OCI-LY7 (cell line): ENCODE measurements at regions not wholly inside any gene's neighbourhood (a gene's known extent, or its start where the extent isn't known, plus 50 kb on each side); places are given as distances from the start of the nearest gene placed in this dataset.

Source experiments
- BruUV-seq: library from RNA; stranded (reverse); fragments of 400-500 nt; replicated peaks from 2 replicates; lab custom pipeline; 2021; lab: Mats Ljungman, UMichigan
- CTCF ChIA-PET: fragments of 300-600 bp; sonication (Branson Sonifier 250); formaldehyde crosslinking; loops from one replicate; lab custom pipeline; 2022; ENCODE audit warnings: antibody characterized with exemption; ENCODE audit not compliant: unreplicated experiment; lab: Charles Lee
- POLR2A ChIA-PET: fragments of 300-600 bp; sonication (Branson Sonifier 250); formaldehyde crosslinking; loops from one replicate; lab custom pipeline; 2022; ENCODE audit warnings: antibody characterized with exemption; lab: Charles Lee
- DNase-seq: peaks from one replicate; pipeline ENCODE4 v3.0.0-alpha.2; 2015; ENCODE audit warnings: low spot score
- H2AFZ ChIP-seq: fragments of 200-600 bp; sonication (generic), shearing (Covaris generic); 2 replicates; pipeline ENCODE4 v1.6.1; 2014; ENCODE audit warnings: mild to moderate bottlenecking, antibody characterized with exemption, low read length, moderate library complexity
- H3K27ac ChIP-seq: fragments of 200-600 bp; sonication (generic); 2 replicates; pipeline ENCODE4 v1.5.1; 2014; ENCODE audit warnings: mixed run types, low read depth, mild to moderate bottlenecking, moderate library complexity, low read length, inconsistent platforms; ENCODE audit not compliant: poor library complexity, severe bottlenecking
- H3K36me3 ChIP-seq: fragments of 200-600 bp; sonication (generic); 2 replicates; pipeline ENCODE4 v1.6.1; 2014; ENCODE audit warnings: mild to moderate bottlenecking, antibody characterized with exemption, low read length, moderate library complexity, mixed read lengths; ENCODE audit not compliant: insufficient read depth
- H3K4me1 ChIP-seq: fragments of 200-600 bp; sonication (generic); 2 replicates; pipeline ENCODE4 v1.5.1; 2014; ENCODE audit warnings: mild to moderate bottlenecking, low read length; ENCODE audit not compliant: insufficient read depth, poor library complexity, severe bottlenecking
- H3K4me2 ChIP-seq: fragments of 200-600 bp; sonication (generic); 2 replicates; pipeline ENCODE4 v1.6.1; 2014; ENCODE audit warnings: mild to moderate bottlenecking, low read length
- H3K4me3 ChIP-seq: fragments of 200-600 bp; sonication (generic); 2 replicates; pipeline ENCODE4 v1.5.1; 2014; ENCODE audit warnings: mild to moderate bottlenecking, low read depth, low read length; ENCODE audit not compliant: poor library complexity, severe bottlenecking
- H3K79me2 ChIP-seq: fragments of 200-600 bp; sonication (generic); 2 replicates; pipeline ENCODE4 v1.6.1; 2016; ENCODE audit warnings: low read depth, mild to moderate bottlenecking, low read length, moderate library complexity, mixed read lengths; ENCODE audit not compliant: insufficient read depth
- H3K9me2 ChIP-seq: fragments of 200-600 bp; sonication (generic); 2 replicates; pipeline ENCODE4 v1.6.1; 2016; ENCODE audit warnings: mild to moderate bottlenecking, low read length, mixed read lengths; ENCODE audit not compliant: insufficient read depth
- H3K9me3 ChIP-seq: fragments of 200-600 bp; sonication (generic); 2 replicates; pipeline ENCODE4 v1.6.1; 2014; ENCODE audit warnings: mild to moderate bottlenecking, mixed run types, low read length, mixed read lengths
- H4K20me1 ChIP-seq: fragments of 200-600 bp; sonication (generic); 2 replicates; pipeline ENCODE4 v1.6.1; 2014; ENCODE audit warnings: mild to moderate bottlenecking, antibody characterized with exemption, low read length, moderate library complexity, mixed read lengths; ENCODE audit not compliant: insufficient read depth
- CTCF ChIP-seq: fragments of 200-600 bp; sonication (generic); conservative IDR thresholded peaks from 2 replicates; pipeline ENCODE4 v1.5.1; 2014; ENCODE audit warnings: mild to moderate bottlenecking, antibody characterized with exemption, low read length, moderate library complexity, mixed read lengths
- EZH2phosphoT487 ChIP-seq: fragments of 200-600 bp; sonication (generic); IDR thresholded peaks from 2 replicates; pipeline ENCODE4 v1.6.1; 2018; ENCODE audit warnings: low read depth, borderline replicate concordance, mild to moderate bottlenecking, mixed run types, antibody characterized with exemption, low read length, moderate library complexity, mixed read lengths
- intact Hi-C: fragments of 100-400 bp; cut with micrococcal nuclease; formaldehyde crosslinking; loops from one replicate; pipeline ENCODE4 v1.10.0; 2022; ENCODE audit not compliant: unreplicated experiment

- CTCF ChIA-PET: no interaction called here
- POLR2A ChIA-PET: no interaction called here
- BruUV-seq: no TSS peak
These were observed 173.5 kb upstream of the PAPPA start for GRCh38 chr9:115980054-115980453.

DNA sequence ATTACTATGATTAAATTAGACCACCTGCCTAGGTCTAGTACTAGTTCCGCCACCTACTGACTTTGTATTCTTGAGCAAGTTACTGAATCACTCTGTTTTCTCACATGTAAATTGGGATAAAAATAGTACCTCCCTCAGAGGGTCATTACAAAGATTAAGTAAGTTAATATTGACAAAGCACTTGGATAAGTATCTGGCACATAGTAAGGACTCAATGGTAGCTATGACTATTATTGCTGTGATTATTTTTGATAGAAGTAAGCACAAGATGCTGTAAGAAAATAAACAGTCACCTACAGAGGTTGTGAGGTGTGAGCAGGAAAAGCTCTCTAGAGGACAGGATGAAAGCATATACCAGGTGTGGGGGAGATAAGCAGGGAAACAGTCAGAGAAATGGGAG, 173.1 kb upstream of the PAPPA start:
- H3K4me3 ChIP-seq: no peak overlapping the region
- CTCF ChIA-PET: no interaction called here
- POLR2A ChIA-PET: no interaction called here
- H4K20me1 ChIP-seq: no peaks in the 10 kb centered on the region
- no peak overlapping the region for H3K27ac ChIP-seq
- no peaks in the 10 kb centered on the region for H3K36me3 ChIP-seq
- no peaks in the 10 kb centered on the region for H3K79me2 ChIP-seq
- H3K9me3 ChIP-seq: no peaks in the 10 kb centered on the region
- H3K9me2 ChIP-seq: no peaks in the 10 kb centered on the region
- intact Hi-C loops: no loop called here
- no peaks in the 10 kb centered on the region for H3K4me1 ChIP-seq
- TF ChIP-seq CTCF (no peak), EZH2phosphoT487 (no peak)
- H2AFZ ChIP-seq: no peak overlapping the region
- BruUV-seq: no TSS peak
- DNase-seq: no peak
- H3K4me2 ChIP-seq: no peak overlapping the region

More at GRCh38 chr9:115980054-115980453, 173.5 kb upstream of the PAPPA start:
- Histone ChIP-seq H2AFZ (no peak overlapping the region), H3K4me1 (no peaks in the 10 kb centered on the region), H3K9me2 (no peaks in the 10 kb centered on the region), H3K27ac (no peak overlapping the region), H4K20me1 (no peaks in the 10 kb centered on the region), H3K79me2 (no peaks in the 10 kb centered on the region), H3K36me3 (no peaks in the 10 kb centered on the region), H3K9me3 (no peaks in the 10 kb centered on the region), H3K4me3 (no peak overlapping the region), H3K4me2 (no peak overlapping the region)
- no peak for DNase-seq
- intact Hi-C loops: no loop called here
- no peak for TF ChIP-seq CTCF
- no peak for TF ChIP-seq EZH2phosphoT487

DNA sequence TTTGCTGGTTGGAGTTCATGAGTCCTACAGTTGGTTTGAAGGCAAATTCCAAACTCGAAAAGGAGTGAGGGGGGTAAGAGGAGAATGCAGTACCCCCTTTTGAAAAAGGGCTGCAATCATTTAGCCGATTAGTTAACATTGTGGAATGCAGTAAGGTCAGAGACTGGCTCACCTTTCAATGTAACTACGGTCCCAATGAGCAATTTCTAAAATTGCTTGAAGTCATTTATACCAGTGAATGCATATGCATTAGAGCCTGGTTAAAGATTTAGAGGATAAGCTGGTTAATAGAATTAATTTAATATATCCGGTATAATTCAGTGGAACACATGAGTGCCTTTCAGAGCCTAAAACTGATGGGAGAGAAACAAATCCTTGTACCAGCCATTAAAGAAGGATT, 172.6 kb upstream of the PAPPA start:
- BruUV-seq: no TSS peak
- no peaks in the 10 kb centered on the region for H3K9me3 ChIP-seq
- H3K36me3 ChIP-seq: no peaks in the 10 kb centered on the region
- H3K4me2 ChIP-seq: no peak overlapping the region
- CTCF ChIA-PET: no interaction called here
- DNase-seq: no peak
- H3K27ac ChIP-seq: no peak overlapping the region
- H4K20me1 ChIP-seq: no peaks in the 10 kb centered on the region
- H3K4me1 ChIP-seq: no peaks in the 10 kb centered on the region
- intact Hi-C loops: no loop called here
- POLR2A ChIA-PET: no interaction called here
- TF ChIP-seq CTCF (no peak), EZH2phosphoT487 (no peak)
- H3K79me2 ChIP-seq: no peaks in the 10 kb centered on the region
- H3K4me3 ChIP-seq: no peak overlapping the region
- no peak overlapping the region for H2AFZ ChIP-seq
- H3K9me2 ChIP-seq: no peaks in the 10 kb centered on the region
